Limb (tissue), 2 donors: ENCODE measurements at regions not wholly inside any gene's neighbourhood (a gene's known extent, or its start where the extent isn't known, plus 50 kb on each side); places are given as distances from the start of the nearest gene placed in this dataset.

Source experiments
- DNase-seq, 2 donors: peaks; one replicate each; pipeline ENCODE4 v3.0.0-alpha.2; 2016; ENCODE audit errors: extremely low spot score in 2 of 2

DNA sequence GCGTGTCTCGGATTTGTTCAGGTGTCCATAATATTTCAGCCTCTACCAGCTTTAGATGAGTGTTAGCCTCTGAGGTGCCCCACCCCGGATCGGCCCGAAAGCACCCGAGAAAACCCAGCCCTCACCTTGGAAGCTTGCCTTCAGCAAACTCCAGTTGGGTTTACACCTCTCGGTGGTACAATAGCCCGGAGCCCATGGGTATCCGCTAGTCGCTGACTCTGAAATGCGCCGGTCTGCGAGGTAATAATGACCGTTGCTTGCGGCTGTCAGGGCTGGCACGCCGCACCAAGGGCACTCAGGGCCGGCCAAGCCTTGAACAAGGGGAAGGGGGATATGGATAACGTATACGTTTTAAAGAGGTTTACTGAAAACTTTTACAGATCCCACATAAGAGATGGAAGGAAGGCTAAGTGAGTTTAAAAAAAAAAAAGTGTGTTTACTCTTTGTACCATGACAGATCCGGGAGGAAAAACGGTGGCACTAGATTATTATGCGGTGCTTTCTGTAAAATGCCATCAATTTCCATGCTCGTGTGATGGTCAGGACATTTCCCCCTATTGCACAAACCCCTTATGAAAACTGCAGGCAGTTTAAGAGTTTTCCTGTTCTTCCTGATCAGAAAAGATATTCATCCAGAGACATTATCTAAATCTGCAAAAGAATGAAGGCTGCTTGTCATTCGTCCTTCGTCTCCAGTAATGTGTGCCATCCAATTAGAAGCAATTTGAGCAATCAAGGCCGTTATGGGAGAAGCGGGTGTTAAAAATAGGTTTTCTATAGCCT is 124.2 kb downstream of the TMEM161B start:
- peak in 1 of 2 donors; percentile 53 for DNase-seq

DNA sequence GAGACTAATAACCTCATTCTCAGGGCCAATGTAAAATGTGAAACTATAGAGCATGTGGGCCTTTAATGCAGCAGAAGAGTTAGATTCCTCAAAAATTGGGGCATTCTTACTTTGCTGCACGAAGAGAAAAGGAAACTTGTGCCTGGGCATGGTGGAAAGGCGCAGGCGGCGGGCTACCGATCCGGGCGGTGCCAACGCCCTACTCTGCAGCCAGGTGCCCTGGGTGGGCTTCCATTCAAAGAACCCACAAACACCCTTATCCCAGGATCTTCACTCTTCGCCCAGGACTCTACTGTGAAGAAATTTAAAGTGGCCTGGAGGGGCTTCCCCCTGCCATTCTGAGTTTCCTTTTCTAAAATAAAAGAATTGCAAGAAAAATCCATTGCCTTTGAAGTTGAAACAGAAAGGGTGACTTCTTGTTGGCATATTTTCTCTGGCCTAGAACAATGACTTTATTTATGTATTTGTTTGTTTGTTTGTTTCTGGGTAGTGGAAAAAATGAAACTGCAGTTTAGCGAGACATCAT is 124.9 kb downstream of the TMEM161B start:
- DNase-seq: peak in 1 of 2 donors; percentile 38

- peak in 1 of 2 donors; percentile 56 for DNase-seq
Observed at GRCh38 chr5:88142886-88143692, 125.6 kb downstream of the TMEM161B start.

DNA sequence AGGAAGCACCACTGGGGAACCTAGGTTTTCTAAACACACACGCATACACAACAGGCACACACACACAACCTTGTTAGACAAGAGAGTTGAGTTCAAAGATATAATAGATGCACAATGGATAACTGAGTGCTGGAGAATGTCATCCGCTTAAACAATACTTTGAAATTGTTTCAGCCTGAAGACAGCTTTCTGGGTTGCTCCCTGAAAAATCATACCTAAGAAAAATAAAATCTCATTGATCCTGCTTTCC is 126.1 kb downstream of the TMEM161B start:
- no peak for DNase-seq

- peak; percentile 96 to 100 for DNase-seq
Observed at GRCh38 chr5:88140856-88141752, 127.5 kb downstream of the TMEM161B start.

DNA sequence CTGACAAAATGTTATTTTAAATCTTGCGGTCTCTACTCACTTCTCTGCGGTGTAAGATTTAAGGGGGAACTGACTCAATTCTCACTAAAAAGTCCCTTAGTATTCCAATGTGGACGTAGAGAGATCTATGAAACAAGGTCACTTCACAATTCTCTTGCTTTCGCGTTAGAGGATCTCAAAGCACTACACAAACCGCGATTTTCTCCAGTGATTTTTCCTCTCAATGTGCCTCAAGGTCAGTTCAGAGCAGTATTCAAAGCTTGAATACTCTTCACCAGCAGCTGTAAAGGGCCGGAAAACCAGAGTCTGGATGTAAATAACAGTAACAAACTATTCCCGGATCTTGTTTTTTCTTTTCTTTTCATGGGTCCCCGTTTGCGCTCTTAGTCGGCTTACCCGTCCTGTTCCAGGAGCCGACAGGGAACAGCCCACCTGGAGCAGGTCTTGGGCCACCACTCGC is 128.2 kb downstream of the TMEM161B start:
- peak; percentile 1 to 69 for DNase-seq

DNA sequence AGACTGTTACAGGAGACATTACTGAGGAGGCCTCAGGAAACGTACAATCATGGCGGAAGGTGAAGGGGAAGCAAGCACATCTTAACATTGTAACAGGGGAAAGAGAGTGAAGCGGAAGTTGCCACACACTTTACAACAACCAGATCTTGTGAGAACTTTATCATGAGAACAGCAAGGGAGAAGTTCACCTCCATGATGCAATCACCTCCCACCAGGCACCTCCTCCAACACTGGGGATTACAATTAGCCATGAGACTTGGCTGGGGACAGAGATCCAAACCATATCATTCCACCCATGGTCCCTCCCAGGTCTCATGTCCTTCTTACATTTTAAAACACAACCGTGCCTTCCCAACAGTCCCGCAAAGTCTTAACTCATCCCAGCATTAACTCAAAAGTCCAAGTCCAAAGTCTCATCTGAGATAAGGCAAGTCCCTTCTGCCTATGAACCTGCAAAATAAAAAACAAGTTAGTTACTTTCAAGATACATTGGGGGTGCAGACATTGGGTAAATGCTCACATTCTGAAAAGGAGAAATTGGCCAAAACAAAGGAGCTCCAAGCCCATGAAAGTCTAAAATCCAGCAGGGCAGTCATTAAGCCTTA is 138.3 kb downstream of the TMEM161B start:
- DNase-seq: no peak

GRCh38 chr5:88128813-88129212 is 139.8 kb downstream of the TMEM161B start:
- no peak for DNase-seq

- DNase-seq: no peak
Observed at GRCh38 chr5:88119535-88120125, 149.0 kb downstream of the TMEM161B start.

DNA sequence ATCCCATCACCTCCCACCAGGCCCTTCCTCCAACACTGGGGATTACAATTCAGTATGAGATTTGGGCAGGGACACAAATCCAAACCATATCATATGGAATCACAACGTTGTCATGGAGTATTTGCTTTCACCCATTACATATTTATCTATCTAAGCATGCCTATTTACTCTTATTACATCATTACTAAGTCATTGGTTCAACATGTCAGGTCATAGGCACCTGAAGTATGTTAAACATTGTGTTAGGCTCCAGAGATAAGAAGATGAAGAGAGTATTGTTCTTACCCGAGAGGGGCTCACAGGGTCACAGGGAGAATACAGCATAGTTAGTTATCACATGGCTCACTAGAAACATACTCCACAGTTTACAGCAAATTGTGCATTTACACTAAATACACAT is 150.5 kb downstream of the TMEM161B start:
- DNase-seq: no peak

DNA sequence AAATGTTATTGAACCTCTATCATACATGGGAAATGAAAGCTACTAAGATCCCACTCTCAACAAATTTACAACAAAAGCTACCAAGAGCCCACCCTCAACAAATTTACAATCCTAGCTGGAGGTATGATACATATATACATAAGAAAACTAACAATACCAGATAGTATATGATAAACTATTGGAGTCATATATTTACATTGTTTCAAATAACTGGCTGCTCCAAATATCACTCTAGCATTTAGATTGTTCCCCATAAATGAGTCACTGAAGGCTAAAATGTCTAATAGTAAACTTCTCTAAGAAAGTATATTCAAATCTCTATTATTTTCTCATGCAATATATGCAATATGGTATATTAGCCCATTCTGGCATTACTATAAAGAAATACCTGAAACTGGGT is 151.1 kb downstream of the TMEM161B start:
- no peak for DNase-seq

- DNase-seq: no peak
Observed at GRCh38 chr5:88116396-88116795, 152.2 kb downstream of the TMEM161B start.

DNA sequence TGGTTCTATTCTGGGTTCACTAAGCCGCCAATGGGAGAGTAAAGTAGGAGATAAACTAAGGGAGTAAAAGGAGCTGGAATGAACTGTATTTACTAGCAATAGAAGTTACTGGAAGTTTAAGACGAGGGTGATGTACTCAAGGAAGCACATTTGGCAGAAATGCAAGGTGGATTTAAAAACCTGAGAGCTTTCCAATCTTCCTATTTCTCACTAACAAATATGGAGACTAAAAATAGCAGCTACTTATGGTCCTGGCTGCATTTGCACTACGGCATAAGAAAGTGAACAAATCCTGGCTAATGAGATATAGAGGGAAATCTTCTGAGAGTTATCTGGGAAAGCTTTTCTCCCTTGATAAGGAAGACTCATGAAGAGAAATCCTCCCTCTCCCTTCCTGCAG is 153.4 kb downstream of the TMEM161B start:
- DNase-seq: no peak

DNA sequence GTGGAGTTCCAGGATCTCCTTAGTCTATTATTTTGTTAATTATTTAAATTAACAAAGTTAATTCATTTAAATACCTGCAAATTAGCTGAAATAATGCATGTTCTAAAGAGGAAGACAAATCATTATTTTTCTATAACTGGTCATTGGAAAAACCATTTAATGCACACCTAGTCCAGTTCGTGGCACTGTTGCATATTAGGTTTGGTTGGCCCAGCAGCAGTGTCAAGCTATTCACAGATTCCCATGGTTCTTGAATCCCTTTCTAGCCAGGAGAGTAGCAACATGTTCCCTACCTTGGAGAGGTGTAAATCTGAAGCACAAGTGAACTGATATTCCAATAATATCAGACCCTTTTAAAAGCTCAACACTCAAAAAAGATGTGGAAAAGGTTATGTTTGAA is 155.2 kb downstream of the TMEM161B start:
- DNase-seq: no peak

GRCh38 chr5:88109818-88110217 is 158.8 kb downstream of the TMEM161B start:
- DNase-seq: no peak

DNA sequence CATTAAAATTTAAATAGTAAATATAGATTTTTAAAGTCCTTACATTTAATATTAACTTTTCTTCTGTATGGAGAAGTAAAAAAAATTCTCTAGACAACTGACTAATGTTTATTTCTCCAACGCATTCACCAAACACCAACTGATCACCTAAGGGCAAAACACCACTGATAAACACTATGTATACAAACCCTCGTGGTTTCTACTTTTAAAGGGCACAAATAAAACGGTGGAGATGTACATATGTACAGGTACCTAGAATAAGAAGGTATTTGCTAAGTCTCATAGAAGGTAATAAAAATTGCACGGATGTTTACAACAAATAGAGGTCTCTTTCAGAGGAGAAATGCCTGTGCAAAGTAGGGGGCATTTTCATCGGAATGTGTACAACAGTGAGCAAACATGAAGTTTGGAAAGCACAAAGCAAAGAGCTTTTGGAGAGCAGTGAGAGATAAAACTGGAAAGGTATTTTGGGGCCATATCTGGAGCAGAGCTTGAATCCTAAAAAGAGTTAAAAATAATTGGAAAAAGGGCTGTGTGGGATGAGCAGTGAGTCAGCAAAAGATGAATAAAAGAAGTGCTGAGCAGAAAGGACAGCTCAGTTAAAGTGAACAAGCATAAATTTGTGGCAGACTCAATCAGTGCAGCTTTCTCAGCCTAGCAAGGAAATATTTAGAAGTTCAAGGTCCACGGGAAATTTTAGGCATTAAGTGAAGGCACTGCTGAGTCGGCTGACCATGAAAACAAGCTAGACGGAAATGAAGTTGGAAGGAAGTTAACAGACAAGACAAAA is 160.0 kb downstream of the TMEM161B start:
- no peak for DNase-seq

- DNase-seq: no peak
Observed at GRCh38 chr5:88094906-88095496, 173.6 kb downstream of the TMEM161B start.

- DNase-seq: no peak
Observed at GRCh38 chr5:88094403-88094802, 174.2 kb downstream of the TMEM161B start.

DNA sequence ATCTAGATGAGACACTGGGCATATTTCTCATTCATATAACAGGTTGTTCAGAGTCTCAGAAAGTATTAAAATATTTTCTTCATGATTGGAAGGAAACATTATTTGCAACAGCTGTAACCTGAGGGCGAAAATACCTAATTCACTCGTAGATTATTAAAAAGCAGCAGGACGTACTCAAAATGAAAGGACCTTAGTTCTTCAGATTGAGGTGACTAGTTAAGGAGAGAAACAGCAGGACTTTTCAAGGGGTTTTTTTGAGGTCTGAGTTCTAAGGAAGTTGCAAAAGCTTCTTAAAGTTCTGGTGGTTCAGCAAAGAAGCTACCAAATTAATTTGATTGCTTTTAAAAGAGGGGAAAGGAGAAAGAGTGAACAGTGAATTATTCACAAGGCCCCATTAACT is 174.9 kb downstream of the TMEM161B start:
- no peak for DNase-seq
